ENCODE measurements at regions not wholly inside any gene's neighbourhood (a gene's known extent, or its start where the extent isn't known, plus 50 kb on each side); places are given as distances from the start of the nearest gene placed in this dataset.

- no peak for DNase-seq (ENCODE audit: low spot score)
- H3K9ac ChIP-seq (ENCODE audit: low read depth in 1 of 2, low read length in 2 of 2), result no peak overlapping the region
- no peak for TF ChIP-seq RAD21 (IDR thresholded peaks at IDR 0.05)
- no peak for TF ChIP-seq NR2F2 (IDR thresholded peaks at IDR 0.05)
- no peak for TF ChIP-seq SP1 (IDR thresholded peaks at IDR 0.05)
- no peak for TF ChIP-seq FOXA1 (IDR thresholded peaks at IDR 0.05)
- TF ChIP-seq CTCF (IDR thresholded peaks at IDR 0.05; ENCODE audit: low read depth, low read length, missing input control), result no peak
- no peak for TF ChIP-seq FOXA2 (IDR thresholded peaks at IDR 0.05)
- no peak for TF ChIP-seq ATF3 (IDR thresholded peaks at IDR 0.05)
- no peak for TF ChIP-seq HNF4A (conservative IDR thresholded peaks at IDR 0.05)
- TF ChIP-seq HNF4G (IDR thresholded peaks at IDR 0.05), result no peak
- TF ChIP-seq TAF1 (conservative IDR thresholded peaks at IDR 0.05), result no peak
- TF ChIP-seq ZBTB33 (IDR thresholded peaks at IDR 0.05), result no peak
- TF ChIP-seq RXRA (IDR thresholded peaks at IDR 0.05), result no peak
- no peak for TF ChIP-seq YY1 (IDR thresholded peaks at IDR 0.05)
- no peak for TF ChIP-seq MAX (IDR thresholded peaks at IDR 0.05)
- no peaks in the 10 kb centered on the region for H3K27me3 ChIP-seq (ENCODE audit: control insufficient read depth in 4 of 4, insufficient read depth in 4 of 4, low read length in 3 of 4)
- H3K36me3 ChIP-seq (ENCODE audit: control insufficient read depth in 4 of 4, insufficient read depth in 3 of 4, low read depth in 1 of 4, low read length in 3 of 4), result no peaks in the 10 kb centered on the region
- 77% methylated on average over 2 of the region's 2 CpGs for WGBS
- no peak overlapping the region for H3K27ac ChIP-seq (ENCODE audit: low read depth in 1 of 2, low read length in 2 of 2)
- H3K4me1 ChIP-seq (ENCODE audit: control insufficient read depth in 4 of 4, insufficient read depth in 4 of 4, low read length in 3 of 4), result no peaks in the 10 kb centered on the region
- H3K9me3 ChIP-seq (ENCODE audit: control insufficient read depth in 4 of 4, low read length in 3 of 4), result no peaks in the 10 kb centered on the region
- H3K4me3 ChIP-seq (ENCODE audit: low read depth in 1 of 3, low read length in 3 of 3), result no peak overlapping the region
These were observed 172.7 kb downstream of the ETNK1 start for GRCh38 chr12:22797701-22798100.

- H3K9ac ChIP-seq (ENCODE audit: low read depth in 1 of 2, low read length in 2 of 2), result no peak overlapping the region
- H3K36me3 ChIP-seq (ENCODE audit: control insufficient read depth in 4 of 4, insufficient read depth in 3 of 4, low read depth in 1 of 4, low read length in 3 of 4), result no peaks in the 10 kb centered on the region
- no peak for TF ChIP-seq ATF3 (IDR thresholded peaks at IDR 0.05)
- no peak for TF ChIP-seq HNF4G (IDR thresholded peaks at IDR 0.05)
- no peak for TF ChIP-seq RAD21 (IDR thresholded peaks at IDR 0.05)
- TF ChIP-seq FOXA2 (IDR thresholded peaks at IDR 0.05), result no peak
- TF ChIP-seq GABPA (IDR thresholded peaks at IDR 0.05 in 1 of 2, conservative IDR thresholded peaks at IDR 0.05 in 1 of 2), result no peak
- no peak for TF ChIP-seq CTCF (IDR thresholded peaks at IDR 0.05; ENCODE audit: low read depth, low read length, missing input control)
- no peak for TF ChIP-seq TAF1 (conservative IDR thresholded peaks at IDR 0.05)
- TF ChIP-seq FOXA1 (IDR thresholded peaks at IDR 0.05), result no peak
- TF ChIP-seq HNF4A (conservative IDR thresholded peaks at IDR 0.05), result no peak
- TF ChIP-seq MAX (IDR thresholded peaks at IDR 0.05), result no peak
- no peak for TF ChIP-seq NR2F2 (IDR thresholded peaks at IDR 0.05)
- TF ChIP-seq JUND (IDR thresholded peaks at IDR 0.05), result no peak
- no peak for TF ChIP-seq YY1 (IDR thresholded peaks at IDR 0.05)
- TF ChIP-seq REST (IDR thresholded peaks at IDR 0.05), result no peak
- no peak for TF ChIP-seq RXRA (IDR thresholded peaks at IDR 0.05)
- TF ChIP-seq SP1 (IDR thresholded peaks at IDR 0.05), result no peak
- no peak for TF ChIP-seq EGR1 (IDR thresholded peaks at IDR 0.05; ENCODE audit: low read depth in 2 of 2)
- H3K4me3 ChIP-seq (ENCODE audit: low read depth in 1 of 3, low read length in 3 of 3), result no peak overlapping the region
- DNase-seq (ENCODE audit: low spot score), result no peak
- H3K27ac ChIP-seq (ENCODE audit: low read depth in 1 of 2, low read length in 2 of 2), result no peak overlapping the region
- no peaks in the 10 kb centered on the region for H3K4me1 ChIP-seq (ENCODE audit: control insufficient read depth in 4 of 4, insufficient read depth in 4 of 4, low read length in 3 of 4)
- H3K27me3 ChIP-seq (ENCODE audit: control insufficient read depth in 4 of 4, insufficient read depth in 4 of 4, low read length in 3 of 4), result no peaks in the 10 kb centered on the region
- 89% methylated on average over 3 of the region's 3 CpGs for WGBS
- H3K9me3 ChIP-seq (ENCODE audit: control insufficient read depth in 4 of 4, low read length in 3 of 4), result no peaks in the 10 kb centered on the region
These were observed 173.1 kb downstream of the ETNK1 start for GRCh38 chr12:22798116-22798515.

All from liver (tissue), 8 donors.